ENCODE measurements at regions not wholly inside any gene's neighbourhood (a gene's known extent, or its start where the extent isn't known, plus 50 kb on each side); places are given as distances from the start of the nearest gene placed in this dataset.

DNA sequence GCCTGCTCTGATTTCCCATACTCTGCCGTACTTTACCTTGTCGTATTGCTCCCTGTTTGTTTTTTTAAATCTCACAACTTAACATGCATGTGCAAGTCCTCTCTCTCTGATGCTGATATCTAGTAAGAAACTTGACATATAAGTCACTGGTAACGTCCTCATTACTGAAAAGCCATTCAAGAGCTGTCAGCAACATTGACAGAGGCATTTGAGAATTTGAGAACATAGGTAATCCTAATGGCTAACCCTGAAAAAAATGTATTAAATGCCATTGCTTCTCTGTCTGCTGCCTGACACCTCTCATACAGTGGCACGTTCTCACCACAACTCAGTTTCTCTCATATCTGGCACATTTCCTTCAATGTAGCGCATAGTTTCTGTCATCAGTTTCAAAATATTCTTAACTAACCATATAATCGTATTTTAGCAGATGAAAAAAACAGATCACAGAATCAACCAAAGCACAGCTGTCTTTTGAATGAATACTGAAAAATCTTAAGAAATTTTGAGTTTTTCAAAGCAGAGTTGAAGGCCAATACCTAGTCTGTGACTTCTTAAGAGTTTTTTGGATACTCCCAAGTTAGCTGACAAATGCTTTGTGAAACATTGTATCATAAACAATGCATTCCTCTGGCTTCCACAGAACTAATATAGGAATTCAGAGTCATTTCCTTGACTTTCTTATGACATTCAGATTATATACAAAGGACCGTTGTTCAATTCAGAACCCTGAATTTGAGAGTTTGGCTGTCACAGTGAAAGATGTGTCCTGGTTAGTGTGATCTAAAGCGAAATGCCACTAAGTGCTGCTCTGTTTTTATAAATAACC is 996.4 kb downstream of the C4orf33 start:
- TF ChIP-seq MYC (IDR thresholded peaks at IDR 0.05; ENCODE audit: low read depth, low read length) (no peak), MYC (CRISPR knock-in tag; IDR thresholded peaks at IDR 0.05; ENCODE audit: borderline replicate concordance, low read depth) (no peak), NR2C1 (IDR thresholded peaks at IDR 0.05) (no peak), NR2C1 (tag; IDR thresholded peaks at IDR 0.05) (no peak), NCOA1 (IDR thresholded peaks at IDR 0.05; ENCODE audit: low read depth) (no peak), MAFK (IDR thresholded peaks at IDR 0.05; ENCODE audit: low read length) (no peak), STAG1 (CRISPR knock-in tag; IDR thresholded peaks at IDR 0.05; ENCODE audit: borderline replicate concordance) (no peak), CHD2 (IDR thresholded peaks at IDR 0.05; ENCODE audit: low read depth, low read length) (no peak)
- TF ChIP-seq, protein P1, sequence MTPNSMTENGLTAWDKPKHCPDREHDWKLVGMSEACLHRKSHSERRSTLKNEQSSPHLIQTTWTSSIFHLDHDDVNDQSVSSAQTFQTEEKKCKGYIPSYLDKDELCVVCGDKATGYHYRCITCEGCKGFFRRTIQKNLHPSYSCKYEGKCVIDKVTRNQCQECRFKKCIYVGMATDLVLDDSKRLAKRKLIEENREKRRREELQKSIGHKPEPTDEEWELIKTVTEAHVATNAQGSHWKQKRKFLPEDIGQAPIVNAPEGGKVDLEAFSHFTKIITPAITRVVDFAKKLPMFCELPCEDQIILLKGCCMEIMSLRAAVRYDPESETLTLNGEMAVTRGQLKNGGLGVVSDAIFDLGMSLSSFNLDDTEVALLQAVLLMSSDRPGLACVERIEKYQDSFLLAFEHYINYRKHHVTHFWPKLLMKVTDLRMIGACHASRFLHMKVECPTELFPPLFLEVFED (CRISPR knock-in tag; conservative IDR thresholded peaks at IDR 0.05), result no peak
- TF ChIP-seq, protein P2, sequence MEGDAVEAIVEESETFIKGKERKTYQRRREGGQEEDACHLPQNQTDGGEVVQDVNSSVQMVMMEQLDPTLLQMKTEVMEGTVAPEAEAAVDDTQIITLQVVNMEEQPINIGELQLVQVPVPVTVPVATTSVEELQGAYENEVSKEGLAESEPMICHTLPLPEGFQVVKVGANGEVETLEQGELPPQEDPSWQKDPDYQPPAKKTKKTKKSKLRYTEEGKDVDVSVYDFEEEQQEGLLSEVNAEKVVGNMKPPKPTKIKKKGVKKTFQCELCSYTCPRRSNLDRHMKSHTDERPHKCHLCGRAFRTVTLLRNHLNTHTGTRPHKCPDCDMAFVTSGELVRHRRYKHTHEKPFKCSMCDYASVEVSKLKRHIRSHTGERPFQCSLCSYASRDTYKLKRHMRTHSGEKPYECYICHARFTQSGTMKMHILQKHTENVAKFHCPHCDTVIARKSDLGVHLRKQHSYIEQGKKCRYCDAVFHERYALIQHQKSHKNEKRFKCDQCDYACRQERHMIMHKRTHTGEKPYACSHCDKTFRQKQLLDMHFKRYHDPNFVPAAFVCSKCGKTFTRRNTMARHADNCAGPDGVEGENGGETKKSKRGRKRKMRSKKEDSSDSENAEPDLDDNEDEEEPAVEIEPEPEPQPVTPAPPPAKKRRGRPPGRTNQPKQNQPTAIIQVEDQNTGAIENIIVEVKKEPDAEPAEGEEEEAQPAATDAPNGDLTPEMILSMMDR (IDR thresholded peaks at IDR 0.05 in 2 of 3, conservative IDR thresholded peaks at IDR 0.05 in 1 of 3; ENCODE audit: insufficient read depth in 2 of 3, low read depth in 1 of 3, low read length in 3 of 3), result no peak
